Heart left ventricle (tissue), 16 donors: ENCODE measurements at regions not wholly inside any gene's neighbourhood (a gene's known extent, or its start where the extent isn't known, plus 50 kb on each side); places are given as distances from the start of the nearest gene placed in this dataset.

Experiments used
- ATAC-seq, 4 donors: fragments of 200-7000 bp; cut with Tn5 transposase; one replicate each; pipeline ENCODE4 v1.9.1; 2020 to 2022; ENCODE audit warnings: moderate library complexity in 4 of 4, mild to moderate bottlenecking in 3 of 4, moderate number of reproducible peaks in 1 of 4
- DNase-seq, 5 donors: peaks; one replicate each; pipeline ENCODE4 v3.0.0-alpha.2; 2020
- H3K27ac ChIP-seq, 12 donors: fragments of 200-600 bp; sonication (generic) in 4 of 12; one replicate each; pipeline versions ENCODE4 v1.5.0 to v1.8.0; 2016 to 2022; ENCODE audit warnings: mild to moderate bottlenecking in 2 of 12
- H3K27me3 ChIP-seq, 9 donors: fragments of 200-600 bp; sonication (generic) in 2 of 9; one replicate each; pipeline versions ENCODE4 v1.5.1 to v1.8.0; 2016 to 2022; ENCODE audit warnings: mild to moderate bottlenecking in 3 of 9
- H3K36me3 ChIP-seq, 9 donors: fragments of 200-600 bp; sonication (generic) in 2 of 9; one replicate each; pipeline versions ENCODE4 v1.5.0 to v1.8.0; 2018 to 2022; ENCODE audit warnings: mild to moderate bottlenecking in 2 of 9
- H3K4me1 ChIP-seq, 12 donors: fragments of 200-600 bp; sonication (generic) in 4 of 12; one replicate each; pipeline versions ENCODE4 v1.5.0 to v1.8.0; 2016 to 2022; ENCODE audit warnings: mild to moderate bottlenecking in 3 of 12
- H3K4me3 ChIP-seq, 12 donors: fragments of 200-600 bp; sonication (generic) in 4 of 12; one replicate each; pipeline versions ENCODE4 v1.5.0 to v1.8.0; 2017 to 2022; ENCODE audit warnings: mild to moderate bottlenecking in 9 of 12, moderate library complexity in 4 of 12
- H3K9me3 ChIP-seq, 12 donors: fragments of 200-600 bp; sonication (generic) in 4 of 12; one replicate each; pipeline versions ENCODE4 v1.5.0 to v1.8.0; 2016 to 2022; ENCODE audit warnings: mild to moderate bottlenecking in 1 of 12
- CTCF ChIP-seq, 12 donors: fragments of 200-600 bp; sonication (generic) in 4 of 12; IDR thresholded peaks; one replicate each; pipeline versions ENCODE4 v1.5.0 to v1.8.0; 2018 to 2022; ENCODE audit warnings: antibody characterized with exemption in 12 of 12, mild to moderate bottlenecking in 5 of 12
- POLR2A ChIP-seq, 2 donors: fragments of 450-650 bp; IDR thresholded peaks; one replicate each; pipeline ENCODE4 v1.6.1; 2017; ENCODE audit warnings: antibody characterized with exemption in 2 of 2, mild to moderate bottlenecking in 2 of 2, moderate library complexity in 2 of 2
- WGBS, 4 donors: extraction: QIAGEN DNeasy Blood & Tissue Kit in 2 of 4; methylation state at CpG; one replicate each; pipeline versions ENCODE4 v1.1.5 to v1.1.7; 2013 to 2018; 5-methylcytosine and 5-hydroxymethylcytosine counted together
- intact Hi-C, 10 donors: fragments of 100-400 bp; cut with DNase I; formaldehyde crosslinking; loops; one replicate each; pipeline versions ENCODE4 v1.11.1 to v1.14.2; 2022
- donor health status: ischemic (EF 13 %, LVEDD 7.1; RV severe dilation, severe dysfunction).
- donor health status: healthy with polysubstance abuse.
- donor health status: DM: no; HTN: yes; CAD: no.
- donor health status: DM: no; HTN: no; CAD: no.
- donor health status: ischemic (EF 25% LVEDD 6.9; RV normal size, moderate dysfunction).
- donor health status: ischemic (EF 25% LVEDD 5.7; RV mildly dilated, moderate dysfunction).
- donor health status: healthy.
- donor health status: DM: yes; HTN: yes; CAD: no.
- donor health status: ischemic (EF 35%, LVEDD 5.7; RV mildly dilated, moderate dysfunction).
- donor health status: nonischemic (EF 11% LVEDD 7.7; RV severe dilation, severe dysfunction).
- donor health status: DM: yes; HTN: yes; CAD: no.
- donor health status: PGD.
- donor health status: ischemic (EF 29% LVEDD 5.4; RV normal size, mild dysfunction).
- donor health status: nonischemic (EF 23%, LVEDD 6.1; RV moderate dilation, normal function).

GRCh38 chr12:65634626-65635331 lies 189.5 kb upstream of the HMGA2 start:
- 80 to 85% (median 82%) methylated on average over 6 of the region's 6 CpGs for WGBS, 4 donors
- TF ChIP-seq CTCF (IDR thresholded peaks at IDR 0.05) (no peak), POLR2A (IDR thresholded peaks at IDR 0.05) (no peak)
- intact Hi-C loops, result no loop called here

GRCh38 chr12:65636436-65636835 lies 187.8 kb upstream of the HMGA2 start:
- Histone ChIP-seq H3K4me1 (peaks cover 0 to 4% (median 0%) of the 10 kb centered on the region in 12 donors), H3K36me3 (no peaks in the 10 kb centered on the region), H3K4me3 (no peak overlapping the region), H3K27ac (no peak overlapping the region), H3K9me3 (no peaks in the 10 kb centered on the region), H3K27me3 (no peaks in the 10 kb centered on the region)
- DNase-seq (no peak), ATAC-seq (no peak)
- intact Hi-C loops, result no loop called here
- TF ChIP-seq POLR2A (IDR thresholded peaks at IDR 0.05) (no peak), CTCF (IDR thresholded peaks at IDR 0.05) (no peak)
- 81 to 90% (median 86%) methylated on average over 1 of the region's 1 CpG for WGBS, 4 donors

More at GRCh38 chr12:65634626-65635331, 189.5 kb upstream of the HMGA2 start:
- Histone ChIP-seq H3K4me3 (no peak overlapping the region), H3K27me3 (no peaks in the 10 kb centered on the region), H3K27ac (no peak overlapping the region), H3K9me3 (no peaks in the 10 kb centered on the region), H3K4me1 (no peaks in the 10 kb centered on the region), H3K36me3 (no peaks in the 10 kb centered on the region)
- DNase-seq (no peak), ATAC-seq (no peak)

DNA sequence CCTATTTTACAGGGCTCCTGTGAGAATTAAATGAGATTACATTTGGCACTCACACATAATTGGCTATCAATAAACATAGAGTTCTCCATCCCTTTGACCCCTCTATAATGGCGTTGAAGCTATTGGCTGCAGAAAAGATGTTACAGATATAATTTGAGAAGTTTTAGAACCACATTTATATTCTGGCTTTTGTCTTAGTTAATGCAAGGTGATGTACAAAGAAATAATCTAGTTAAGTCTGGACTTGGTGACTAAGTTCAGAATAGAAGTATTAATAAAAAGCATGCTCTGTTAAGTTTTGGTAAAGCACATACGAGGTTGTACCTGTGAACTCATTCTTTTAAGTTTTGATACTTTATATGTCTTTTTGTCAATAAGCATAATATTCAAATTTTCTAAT lies 187.1 kb upstream of the HMGA2 start:
- Histone ChIP-seq H3K27me3 (no peaks in the 10 kb centered on the region), H3K9me3 (no peaks in the 10 kb centered on the region), H3K4me3 (no peak overlapping the region), H3K4me1 (peaks cover 0 to 4% (median 0%) of the 10 kb centered on the region in 12 donors), H3K27ac (no peak overlapping the region), H3K36me3 (no peaks in the 10 kb centered on the region)
- WGBS, 4 donors, result 87 to 95% (median 89%) methylated on average over 2 of the region's 2 CpGs
- intact Hi-C loops, result no loop called here
- ATAC-seq (no peak), DNase-seq (no peak)
- TF ChIP-seq POLR2A (IDR thresholded peaks at IDR 0.05) (no peak), CTCF (IDR thresholded peaks at IDR 0.05) (no peak)

- WGBS, 4 donors, result 75 to 82% (median 81%) methylated on average over 5 of the region's 5 CpGs
- H3K9me3 ChIP-seq, result no peaks in the 10 kb centered on the region
- H3K4me3 ChIP-seq, result no peak overlapping the region
- peaks cover 0 to 4% (median 0%) of the 10 kb centered on the region in 12 donors for H3K4me1 ChIP-seq
- H3K27ac ChIP-seq, result no peak overlapping the region
- TF ChIP-seq CTCF (IDR thresholded peaks at IDR 0.05) (no peak), POLR2A (IDR thresholded peaks at IDR 0.05) (no peak)
- no peak for DNase-seq
- no peaks in the 10 kb centered on the region for H3K36me3 ChIP-seq
- no peaks in the 10 kb centered on the region for H3K27me3 ChIP-seq
- no peak for ATAC-seq
- intact Hi-C loops, result no loop called here
Observed at GRCh38 chr12:65637774-65638173, 186.5 kb upstream of the HMGA2 start.
